ENCODE measurements at regions not wholly inside any gene's neighbourhood (a gene's known extent, or its start where the extent isn't known, plus 50 kb on each side); places are given as distances from the start of the nearest gene placed in this dataset.

DNA sequence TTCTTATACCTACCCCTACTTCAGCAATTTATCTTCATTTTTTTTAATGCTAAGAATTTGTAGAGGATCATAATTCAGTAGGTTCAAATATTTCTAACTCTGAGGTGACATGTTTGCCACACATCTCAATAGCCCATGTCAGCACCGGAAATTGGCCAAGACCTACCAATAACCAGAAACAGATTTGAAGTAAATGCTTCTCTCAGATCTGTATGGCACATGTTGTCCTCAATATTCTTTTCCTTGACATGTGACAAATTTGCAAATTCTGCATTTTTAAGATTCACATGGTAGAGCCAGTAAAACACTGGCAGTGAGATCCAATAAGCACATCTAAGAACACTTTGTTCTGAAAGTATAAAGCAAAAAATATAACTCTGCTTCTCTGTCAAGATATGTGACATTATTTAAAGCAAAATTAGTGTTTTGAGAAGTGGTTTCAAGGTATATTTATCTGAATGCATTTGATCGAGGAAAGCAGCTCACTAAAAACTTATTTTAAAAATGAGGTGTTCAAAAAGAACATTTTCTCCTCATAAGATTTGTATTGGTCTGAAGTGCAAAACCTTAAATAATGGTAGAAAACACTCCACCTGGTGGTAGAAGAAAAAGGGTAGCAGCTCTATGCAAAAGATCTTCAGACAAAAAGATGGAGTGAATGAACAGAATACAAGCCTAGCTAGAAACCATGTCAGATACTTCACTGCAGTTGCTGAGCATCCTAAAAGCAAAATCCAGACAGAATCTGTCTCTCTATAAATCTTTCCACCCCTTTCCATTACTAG is 513.8 kb upstream of the FAM241A start:
- no peak for DNase-seq

DNA sequence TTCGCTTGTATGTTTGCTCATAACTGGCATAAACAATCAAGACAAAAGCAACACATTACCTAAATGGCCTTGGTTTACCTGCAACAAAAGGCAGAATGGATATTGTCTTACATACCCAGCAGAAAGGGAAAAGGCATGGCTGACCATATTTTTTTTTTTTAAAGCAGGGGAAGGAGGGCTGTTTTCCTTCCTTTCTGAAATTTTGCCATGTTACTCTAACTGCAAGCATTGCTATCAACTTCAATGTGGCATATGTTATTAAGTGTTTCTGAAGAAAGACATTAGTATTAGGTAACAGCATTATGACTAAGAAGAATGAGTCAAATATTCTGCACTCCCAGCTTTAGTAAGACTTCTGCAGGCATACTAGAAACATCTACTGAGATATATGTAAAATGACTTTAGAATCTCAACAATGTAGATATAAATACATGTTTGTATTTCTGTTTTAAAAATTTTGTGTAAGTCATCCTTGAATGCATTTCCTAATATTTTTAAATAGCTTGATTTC is 512.6 kb upstream of the FAM241A start:
- no peak for DNase-seq

DNA sequence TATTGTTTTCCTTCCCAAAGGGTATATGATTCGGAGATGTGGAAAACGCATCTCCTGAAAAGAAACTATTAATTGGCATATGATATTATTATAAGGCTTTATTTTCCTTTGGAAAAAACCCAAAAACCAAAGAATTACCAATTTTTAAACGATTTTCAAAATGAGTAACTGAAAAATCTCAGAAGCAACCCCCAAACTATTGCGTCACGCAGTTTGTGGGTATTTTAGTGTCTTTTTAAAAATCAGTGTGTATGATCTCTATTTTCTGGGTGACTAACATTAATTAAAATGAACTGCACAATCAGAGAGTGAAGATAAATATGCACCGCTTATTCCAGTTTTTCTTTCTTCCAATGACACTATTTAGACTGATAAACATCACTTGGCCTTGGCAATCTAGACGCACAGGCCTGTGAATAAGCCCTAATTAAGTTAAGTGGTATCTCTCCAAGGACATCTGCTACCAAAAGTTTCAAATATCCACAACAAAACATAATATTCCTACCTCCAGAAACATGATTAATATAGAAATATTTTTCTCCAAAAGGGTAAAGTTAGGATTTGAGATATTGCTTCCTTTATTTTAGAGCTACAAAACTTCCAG is 511.5 kb upstream of the FAM241A start:
- DNase-seq: no peak

DNA sequence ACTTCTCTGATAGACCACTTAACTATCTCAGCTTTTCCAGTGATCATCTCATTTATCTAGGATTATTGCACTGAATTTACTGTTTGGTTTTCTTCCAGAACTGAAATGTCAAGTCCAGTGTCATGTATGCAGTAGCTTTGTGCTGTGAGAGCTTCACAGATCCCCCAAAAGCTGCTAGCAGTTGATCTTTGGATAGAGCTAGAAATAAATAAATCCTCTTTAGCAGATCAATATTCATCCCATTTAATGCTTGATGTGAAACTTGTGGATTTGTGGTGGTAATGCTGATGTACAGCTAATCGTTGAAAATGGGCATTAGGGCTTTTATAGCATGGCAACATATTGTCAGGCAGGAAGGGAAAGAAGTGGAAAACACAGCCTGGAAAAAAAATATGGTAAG is 509.6 kb upstream of the FAM241A start:
- no peak for DNase-seq

DNA sequence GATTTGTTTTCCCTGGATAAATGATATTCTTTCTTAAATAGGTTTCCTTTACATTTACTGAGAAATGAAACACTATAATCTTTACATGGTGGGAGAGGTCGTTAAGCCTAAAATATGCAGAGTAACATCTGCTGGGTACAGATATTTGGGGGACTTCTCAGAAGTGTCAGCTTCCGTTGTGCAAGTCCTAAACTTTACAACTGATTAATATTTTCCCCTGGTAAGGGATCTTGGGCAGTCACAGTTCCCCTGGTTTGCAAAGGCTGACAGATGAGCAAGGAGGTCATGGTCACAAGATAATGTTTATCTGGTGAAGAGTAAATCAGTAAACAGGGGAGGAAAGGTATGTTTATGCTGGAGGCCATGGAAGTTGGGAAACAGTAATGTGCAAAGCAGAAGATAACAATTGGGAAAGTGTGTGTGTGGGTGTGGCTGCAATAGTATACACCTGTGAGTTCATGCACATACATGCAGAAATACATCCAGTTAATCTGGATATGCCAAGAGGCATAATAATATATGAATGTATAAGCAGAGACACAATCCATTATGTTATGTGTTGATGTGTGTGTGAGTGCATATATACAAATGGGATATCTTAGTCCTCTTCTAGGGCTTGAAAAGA is 508.2 kb upstream of the FAM241A start:
- DNase-seq: no peak

DNA sequence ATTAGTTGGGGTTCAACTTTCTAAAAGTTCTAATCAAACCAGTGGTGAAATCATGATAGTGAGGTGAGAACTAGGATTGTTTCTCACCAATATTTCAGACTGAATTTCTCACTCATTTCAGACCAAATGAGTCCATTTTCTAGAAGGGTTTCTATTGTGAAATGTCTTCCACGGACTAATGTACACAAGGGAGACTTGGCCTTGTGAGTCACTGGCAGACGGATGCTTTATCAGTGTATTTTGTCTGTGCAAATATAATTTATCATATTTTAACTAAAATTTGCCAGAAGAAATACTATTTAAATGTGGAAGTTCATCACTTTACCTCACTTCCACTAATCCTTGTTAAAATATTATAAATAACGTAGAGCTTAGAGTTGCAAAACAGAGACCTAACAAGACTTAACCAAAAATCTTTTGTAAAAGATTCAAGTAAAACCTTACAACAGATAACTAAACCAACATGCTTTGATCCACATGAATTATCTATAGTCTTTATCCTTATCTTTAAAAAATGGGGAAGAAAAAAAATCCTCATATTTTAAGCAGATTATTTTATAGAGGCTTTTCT is 506.0 kb upstream of the FAM241A start:
- DNase-seq: no peak

DNA sequence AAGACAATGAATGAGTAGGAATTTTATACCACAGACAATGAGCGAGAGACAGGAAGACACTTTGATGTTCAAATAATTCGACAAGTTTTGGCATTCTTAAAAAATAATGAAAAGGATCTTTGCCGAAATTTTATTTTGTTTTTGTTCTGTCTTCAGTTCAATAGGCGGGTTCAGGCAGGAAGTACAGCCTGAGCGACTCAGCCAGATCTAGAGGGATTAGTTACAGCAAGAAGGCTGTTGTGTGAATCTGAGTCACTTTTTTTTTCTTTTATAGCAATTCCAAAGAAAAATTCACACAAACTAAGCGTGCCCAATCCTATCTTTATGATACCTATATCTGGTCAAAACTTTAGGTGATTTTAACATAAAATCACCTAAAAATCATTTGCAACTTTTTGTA is 505.4 kb upstream of the FAM241A start:
- DNase-seq: no peak

DNA sequence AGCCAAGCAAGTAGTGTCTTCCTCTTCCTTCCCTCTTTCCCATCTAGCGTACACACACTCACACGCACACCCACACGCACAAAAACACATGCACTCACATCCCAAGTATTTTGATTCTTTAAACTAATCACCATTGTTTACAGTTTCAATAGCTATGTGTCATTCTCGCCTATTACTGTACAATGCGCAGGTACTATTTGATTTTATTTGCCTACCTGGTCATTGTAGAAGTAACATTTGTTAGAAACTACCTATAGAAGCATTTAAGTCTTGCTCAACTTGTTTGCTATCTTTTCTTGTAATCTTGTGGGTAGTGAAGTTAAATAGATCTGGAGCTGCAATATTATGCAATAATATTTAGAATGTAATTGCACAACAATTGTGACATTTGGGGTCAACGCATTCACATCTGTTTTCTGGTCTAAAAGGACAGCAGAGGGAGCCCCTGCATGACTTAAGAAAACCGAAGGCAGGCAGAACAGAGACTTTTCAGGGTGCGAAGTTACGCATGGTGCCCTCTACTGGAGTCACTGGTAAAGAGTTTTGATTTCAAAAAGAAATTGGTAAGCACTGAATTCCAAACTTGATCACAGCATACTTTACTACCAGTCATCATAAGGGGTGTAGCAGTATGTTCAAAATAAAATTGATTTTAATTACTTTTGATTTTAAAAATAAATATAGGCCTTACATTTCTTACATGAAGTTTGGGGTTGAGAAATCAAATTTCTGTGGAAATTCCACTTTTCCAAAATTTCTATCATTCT is 503.3 kb upstream of the FAM241A start:
- peak; percentile 59 for DNase-seq

DNA sequence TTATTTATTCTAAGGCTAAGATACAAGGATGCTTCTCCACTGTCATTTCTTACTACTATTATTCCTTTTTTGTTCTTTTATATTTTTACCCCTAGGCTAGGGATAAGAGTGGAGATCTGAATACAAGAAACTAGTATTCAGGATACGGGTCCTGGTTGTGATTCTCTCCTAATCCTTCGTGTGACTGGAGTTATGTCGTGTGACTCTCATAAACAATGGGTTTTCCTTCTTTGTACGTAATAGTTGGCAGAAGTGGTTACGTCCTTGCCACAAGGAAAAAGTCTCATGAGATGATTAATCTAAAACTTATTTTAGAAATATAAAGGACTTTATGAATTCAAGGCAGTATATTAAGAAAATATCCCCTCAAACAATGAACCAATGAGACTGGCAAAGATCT is 497.2 kb upstream of the FAM241A start:
- no peak for DNase-seq

DNA sequence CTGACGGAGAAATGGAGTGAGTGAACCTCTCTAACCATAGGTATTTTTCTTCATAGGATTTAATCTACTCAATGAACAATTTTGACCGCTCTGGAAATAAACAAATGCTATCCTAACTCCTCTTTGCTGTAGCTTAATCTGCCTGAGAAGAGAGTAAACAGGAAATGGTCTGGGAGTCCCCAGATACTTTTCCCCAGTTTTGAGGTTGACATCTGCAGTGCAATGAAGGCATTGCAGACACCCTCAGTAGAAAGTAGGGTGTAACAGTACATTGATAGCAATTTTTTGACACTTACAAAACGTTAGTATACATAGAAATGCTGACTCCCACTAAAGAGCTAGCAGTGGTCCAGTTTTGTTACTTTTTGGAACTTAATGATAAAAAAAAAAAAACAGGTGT is 495.9 kb upstream of the FAM241A start:
- no peak for DNase-seq

DNA sequence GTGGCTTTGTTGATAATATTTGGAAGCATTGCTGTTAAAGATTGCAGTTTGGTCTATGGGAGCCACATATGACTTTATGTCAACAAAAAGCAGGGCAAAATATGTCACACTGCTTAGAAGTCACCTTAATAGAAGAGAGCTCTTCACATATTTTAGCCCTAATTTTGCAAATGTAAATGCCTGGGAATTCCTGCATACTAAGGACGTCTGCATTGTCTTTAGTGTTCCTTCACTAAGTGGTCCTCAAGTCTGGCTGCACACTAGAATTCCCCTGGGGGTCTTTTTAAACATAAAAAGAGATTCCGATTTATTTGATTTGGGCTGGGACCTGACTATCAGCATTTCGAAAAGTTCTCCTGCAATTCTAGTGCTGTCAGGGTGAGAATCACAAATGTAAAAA is 495.1 kb upstream of the FAM241A start:
- no peak for DNase-seq

DNA sequence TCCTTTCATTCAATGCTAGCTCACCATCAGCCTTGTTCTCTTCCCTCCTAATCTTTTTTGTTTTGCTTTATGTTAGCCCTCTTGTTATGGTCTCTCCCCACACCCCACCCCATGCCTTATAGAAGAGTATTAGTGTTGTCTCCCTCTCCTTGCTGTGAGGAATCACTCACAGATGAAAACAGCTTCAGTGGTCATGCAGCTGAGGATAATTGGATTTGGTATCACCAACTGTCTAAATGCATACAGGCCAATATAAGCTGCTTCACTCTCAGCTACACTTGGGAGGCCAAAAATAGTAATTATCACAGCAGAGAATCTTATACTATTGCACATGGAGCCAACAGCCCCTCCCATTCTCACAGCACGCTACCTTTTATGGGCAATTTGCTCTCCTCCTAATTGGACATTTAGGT is 494.6 kb upstream of the FAM241A start:
- no peak for DNase-seq

DNA sequence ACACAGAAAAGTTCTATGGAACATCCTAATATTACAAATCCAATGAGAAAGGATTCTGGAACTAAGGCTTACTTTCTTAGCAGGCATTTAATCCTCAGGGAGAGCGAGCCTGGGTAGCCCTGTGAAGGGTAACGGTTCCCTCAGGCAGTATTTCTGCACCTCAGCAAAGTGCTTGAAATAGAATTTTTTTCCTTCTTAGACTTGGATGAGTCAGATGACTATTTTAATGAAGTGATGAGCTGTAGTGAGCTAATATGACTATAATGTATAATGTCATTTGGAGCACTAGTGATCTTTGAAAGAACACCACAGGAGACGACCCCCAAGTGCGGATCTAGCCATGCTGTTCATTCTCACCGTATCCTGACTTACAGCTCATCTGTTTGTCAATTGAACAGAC is 493.0 kb upstream of the FAM241A start:
- no peak for DNase-seq

DNA sequence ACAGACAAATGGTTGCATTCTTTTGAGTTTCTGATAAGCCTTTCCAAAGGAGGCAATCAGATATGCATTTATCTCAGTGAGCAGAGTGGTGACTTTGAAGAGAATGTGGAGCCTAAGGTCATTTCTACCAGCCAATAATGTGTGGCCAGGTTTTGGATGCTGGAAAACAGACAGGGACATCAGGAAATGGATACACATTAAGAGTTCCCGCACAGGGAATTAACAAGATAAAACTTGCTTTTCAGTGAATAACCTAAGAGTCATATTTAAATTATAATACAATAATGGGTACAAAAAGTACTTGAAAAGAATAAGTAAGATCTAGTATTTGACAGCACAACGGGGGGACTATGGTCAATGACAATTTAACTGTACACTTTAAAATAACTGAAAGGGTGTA is 492.3 kb upstream of the FAM241A start:
- no peak for DNase-seq

DNA sequence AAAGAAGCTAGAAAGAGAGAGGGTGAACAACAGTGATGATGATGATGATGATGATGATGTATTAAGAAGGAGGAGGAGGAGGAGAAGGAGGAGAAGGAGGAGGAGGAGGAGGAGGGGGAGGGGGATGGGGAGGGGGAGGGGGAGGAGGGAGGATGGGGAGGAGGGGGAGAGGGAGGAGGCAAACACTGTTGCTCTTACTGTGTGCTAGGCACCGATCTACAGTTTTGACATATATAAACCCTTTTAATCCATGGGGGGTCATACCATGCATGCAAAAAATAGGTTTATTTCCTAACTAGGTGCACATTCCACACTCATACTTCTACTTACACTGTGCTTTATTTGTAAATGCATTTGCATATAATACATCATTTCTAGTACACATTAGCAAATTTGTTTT is 482.8 kb upstream of the FAM241A start:
- no peak for DNase-seq

DNA sequence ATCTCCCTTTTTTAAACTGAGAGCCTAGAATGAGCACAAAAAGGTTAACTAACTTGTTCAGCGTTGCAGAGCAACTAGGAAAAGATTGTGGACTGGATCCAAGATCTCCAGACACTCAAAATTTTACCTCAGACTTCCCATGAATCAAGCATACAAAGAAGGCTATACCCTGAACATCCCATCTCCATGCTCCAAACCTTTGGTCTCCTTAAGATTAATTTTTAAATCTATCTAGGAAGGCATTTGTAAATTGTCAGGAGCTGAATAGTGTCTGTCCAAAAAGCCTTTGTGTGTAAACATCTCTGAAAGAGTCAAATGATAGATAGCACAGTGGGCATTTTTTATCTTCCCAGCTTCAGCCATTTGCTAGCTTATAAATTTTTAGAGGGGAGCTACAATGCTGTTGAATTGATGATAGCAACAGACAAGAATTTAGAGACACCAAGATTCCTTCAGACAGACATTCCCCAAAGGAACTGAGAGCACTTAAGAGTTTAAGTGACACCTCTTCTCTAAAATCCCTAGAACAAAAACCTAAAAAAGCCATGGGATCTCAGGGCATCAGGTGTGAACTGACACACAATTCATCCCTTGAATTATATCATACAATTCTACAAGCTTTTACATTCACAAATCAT is 480.8 kb upstream of the FAM241A start:
- no peak for DNase-seq

DNA sequence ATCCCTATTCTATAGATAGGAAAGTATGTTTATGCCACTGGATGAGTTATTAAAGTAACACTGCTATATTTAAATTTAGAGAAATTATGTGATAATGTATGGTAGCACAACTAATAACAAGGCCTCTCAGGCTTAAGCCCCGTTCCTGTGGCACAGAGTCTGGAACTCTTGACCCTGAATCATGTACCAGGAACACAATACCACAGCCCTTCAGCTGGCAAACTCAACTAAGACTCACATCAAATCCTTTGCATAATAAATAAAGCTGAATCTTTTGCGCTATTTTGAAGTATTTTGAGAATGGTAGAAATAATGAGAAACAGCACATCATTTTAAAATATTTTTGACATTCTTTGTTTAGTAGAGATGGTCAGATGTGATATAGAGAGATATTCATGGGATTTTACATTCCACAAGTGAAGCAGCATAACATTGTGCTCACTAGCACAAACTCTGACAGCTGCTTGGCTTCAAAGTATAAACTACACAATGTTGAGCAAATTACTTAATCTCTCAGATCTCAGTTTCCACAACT is 478.4 kb upstream of the FAM241A start:
- DNase-seq: no peak

DNA sequence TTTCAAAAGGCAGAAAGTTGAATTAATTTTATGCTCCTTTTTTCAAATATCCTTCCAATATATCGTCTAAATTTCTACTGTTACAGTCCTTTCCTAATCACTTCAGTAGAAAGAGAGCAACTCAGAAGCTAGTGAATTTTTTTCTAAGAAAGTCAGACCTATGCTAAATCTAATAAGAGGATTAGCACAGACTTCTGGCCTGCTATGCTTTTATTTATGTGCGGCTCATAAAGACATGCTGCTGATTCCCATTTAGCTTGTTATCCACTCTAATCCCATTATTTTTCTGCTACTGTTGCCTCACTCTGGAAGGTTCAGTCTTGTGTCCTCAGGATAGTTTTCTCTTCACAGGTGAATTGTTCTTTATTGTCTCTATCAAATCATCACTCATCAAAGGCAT is 473.5 kb upstream of the FAM241A start:
- DNase-seq: no peak

DNA sequence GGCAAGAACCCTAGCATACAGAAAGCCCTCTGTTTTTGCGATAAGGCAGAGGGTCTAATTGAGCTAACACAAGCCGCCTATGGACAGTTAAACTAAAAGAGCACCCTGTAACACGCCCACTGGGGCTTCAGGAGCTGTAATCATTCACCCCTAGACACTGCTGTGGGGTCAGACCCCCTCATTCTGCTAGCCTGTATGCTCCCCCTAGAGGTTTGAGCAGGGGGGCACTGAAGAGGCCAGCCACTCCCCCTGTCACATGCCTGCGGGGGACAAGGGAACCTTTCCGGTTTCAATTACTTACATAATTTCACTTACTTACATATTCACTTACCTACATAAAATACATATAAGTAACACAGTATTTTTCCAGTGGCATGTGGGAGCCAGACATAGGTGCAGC is 469.5 kb upstream of the FAM241A start:
- DNase-seq: no peak

DNA sequence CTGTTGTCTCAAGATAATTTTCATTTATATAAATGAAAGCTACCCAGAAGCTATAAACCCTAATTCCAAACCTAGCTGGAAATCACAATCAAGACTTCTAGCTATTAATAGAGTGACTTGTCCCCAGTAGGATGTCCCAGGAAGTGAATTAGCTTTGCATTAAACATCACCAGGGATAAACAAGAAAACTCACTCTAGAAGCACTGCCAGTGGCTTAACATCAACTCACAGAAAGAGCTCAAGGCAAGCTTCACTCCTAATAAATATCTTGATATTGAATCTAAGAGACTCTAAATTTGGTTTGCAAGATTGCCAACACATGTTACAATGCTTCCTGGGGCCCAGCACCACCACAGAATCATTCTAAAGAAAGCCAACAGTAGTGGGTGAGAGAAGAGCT is 468.7 kb upstream of the FAM241A start:
- no peak for DNase-seq

DNA sequence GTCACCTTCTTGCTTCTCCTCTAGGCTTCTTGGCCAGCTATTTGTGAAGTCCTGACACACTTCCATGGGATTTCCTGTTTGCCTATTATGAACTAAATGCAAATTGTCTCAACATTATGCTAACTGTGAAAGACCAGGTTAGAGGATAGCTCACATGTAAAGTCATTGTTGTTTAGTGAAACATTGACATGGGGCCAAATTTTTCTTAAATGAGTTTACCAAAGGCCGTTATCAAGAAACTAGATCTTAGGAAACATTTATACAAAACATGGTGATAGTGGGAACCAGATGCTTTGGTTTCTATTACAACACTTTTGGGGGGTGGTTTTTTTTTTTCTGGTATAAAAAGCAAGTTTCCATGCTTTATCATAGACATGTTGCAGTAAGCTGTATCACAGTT is 466.8 kb upstream of the FAM241A start:
- no peak for DNase-seq

DNA sequence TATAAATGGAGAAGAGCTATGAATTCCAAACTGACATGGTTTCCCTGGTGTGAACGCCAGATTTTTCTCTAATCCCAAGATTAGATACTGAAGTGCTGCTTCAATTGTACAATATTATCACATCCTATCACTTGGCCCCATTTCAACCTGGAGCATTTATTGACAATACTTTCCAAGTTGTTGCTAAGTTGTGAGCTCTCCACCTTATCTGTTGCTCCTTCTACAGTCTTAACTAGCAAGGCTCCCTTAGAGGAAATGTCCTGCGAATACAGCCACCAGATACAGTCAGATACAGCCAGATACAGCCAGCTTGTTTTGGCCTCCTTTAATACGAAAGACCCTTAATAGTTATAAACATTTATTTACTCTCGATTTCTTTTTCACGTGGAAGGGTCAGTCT is 466.3 kb upstream of the FAM241A start:
- DNase-seq: no peak

Data from DMS153 (cell line).